Body of pancreas (tissue), 4 donors: ENCODE measurements at regions not wholly inside any gene's neighbourhood (a gene's known extent, or its start where the extent isn't known, plus 50 kb on each side); places are given as distances from the start of the nearest gene placed in this dataset.

Experiments
- ATAC-seq: fragments of 150-250 bp; one replicate; pipeline ENCODE4 v1.9.1; 2016
- DNase-seq, 4 donors: peaks; one replicate each; pipeline ENCODE4 v3.0.0-alpha.2; 2019
- H3K27ac ChIP-seq, 4 donors: fragments of 200-600 bp; sonication (generic); 1 replicate in 3 of 4; 2 replicates in 1 of 4; pipeline versions ENCODE4 v1.5.1 to v1.6.1; 2016 to 2019; ENCODE audit warnings: mild to moderate bottlenecking in 1 of 4, mixed read lengths in 1 of 4, moderate library complexity in 1 of 4
- H3K27me3 ChIP-seq, 2 donors: fragments of 200-600 bp; sonication (generic); one replicate each; pipeline ENCODE4 v1.6.0; 2016; ENCODE audit warnings: mild to moderate bottlenecking in 1 of 2
- H3K36me3 ChIP-seq, 2 donors: fragments of 200-600 bp; sonication (generic); replicated peaks in 1 of 2; 2 replicates each; pipeline ENCODE4 v1.5.1; 2016; ENCODE audit warnings: low read depth in 2 of 2; ENCODE audit not compliant: insufficient read depth in 1 of 2
- H3K4me1 ChIP-seq: fragments of 200-600 bp; sonication (generic); one replicate; pipeline ENCODE4 v1.6.0; 2016
- H3K4me3 ChIP-seq, 2 donors: fragments of 200-600 bp; sonication (generic); 1 replicate in 1 of 2; 2 replicates in 1 of 2; pipeline ENCODE4 v1.5.1; 2016 to 2019
- H3K9me3 ChIP-seq, 3 donors: fragments of 200-600 bp; sonication (generic); 1 replicate in 2 of 3; 2 replicates in 1 of 3; pipeline ENCODE4 v1.5.1; 2016
- CTCF ChIP-seq, 7 experiments: fragments of 450-650 bp in 4 of 7; fragments of 200-600 bp in 3 of 7; sonication (generic) in 3 of 7; IDR thresholded peaks; one replicate each; pipeline ENCODE4 v1.5.1; 2016 to 2019; ENCODE audit warnings: antibody characterized with exemption in 7 of 7
- POLR2A ChIP-seq, 3 donors: fragments of 450-650 bp; IDR thresholded peaks; one replicate each; pipeline ENCODE4 v1.6.1; 2016; ENCODE audit warnings: antibody characterized with exemption in 3 of 3, mild to moderate bottlenecking in 2 of 3
- whole genome bisulfite sequencing, 2 donors: methylation state at CpG; one replicate each; pipeline ENCODE4 v1.1.5; 2017; 5-methylcytosine and 5-hydroxymethylcytosine counted together
- intact Hi-C: fragments of 100-400 bp; cut with DNase I; formaldehyde crosslinking; loops from one replicate; pipeline ENCODE4 v1.15.1; 2023

DNA sequence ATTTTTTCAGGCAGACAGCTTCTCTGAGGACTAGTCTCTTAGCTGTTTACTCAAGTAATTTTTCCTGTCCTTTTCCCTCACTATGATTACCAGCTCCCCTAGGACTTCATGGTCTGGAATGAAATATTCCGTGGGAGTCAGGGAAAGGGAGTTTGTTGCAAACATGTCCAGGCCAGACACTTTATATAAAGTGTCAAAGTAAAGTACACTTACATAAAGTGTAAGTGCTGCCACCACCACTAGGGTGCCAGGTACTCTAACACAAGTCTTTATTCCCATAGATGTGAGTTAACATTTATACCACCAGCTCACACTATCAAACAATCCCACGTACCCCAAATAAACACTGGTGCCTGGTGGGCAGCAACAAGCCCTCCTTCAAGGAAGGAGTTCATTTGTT lies 179.8 kb downstream of the SNRPN start:
- Histone ChIP-seq H3K27ac (no peak overlapping the region), H3K27me3 (no peaks in the 10 kb centered on the region), H3K36me3 (no peaks in the 10 kb centered on the region), H3K4me1 (no peaks in the 10 kb centered on the region), H3K9me3 (peaks cover 0 to 3% (median 0%) of the 10 kb centered on the region in 3 donors), H3K4me3 (no peak overlapping the region)
- TF ChIP-seq POLR2A (IDR thresholded peaks at IDR 0.05) (no peak), CTCF (IDR thresholded peaks at IDR 0.05) (no peak)
- ATAC-seq (no peak), DNase-seq (no peak)
- intact Hi-C loops, result no loop called here
- WGBS, 2 donors, result 29 to 47% methylated on average over 2 of the region's 2 CpGs

GRCh38 chr15:25136119-25136518 lies 181.3 kb downstream of the SNRPN start:
- TF ChIP-seq CTCF (IDR thresholded peaks at IDR 0.05) (peak in 3 of 7 experiments; percentile 20 to 38 (median 24)), POLR2A (IDR thresholded peaks at IDR 0.05) (no peak)
- H3K9me3 ChIP-seq, result no peaks in the 10 kb centered on the region
- no peak for ATAC-seq
- intact Hi-C loops, result no loop called here
- H3K4me3 ChIP-seq, result no peak overlapping the region
- no peak overlapping the region for H3K27ac ChIP-seq
- peak in 2 of 4 donors; percentile 6 to 10 for DNase-seq
- no peaks in the 10 kb centered on the region for H3K27me3 ChIP-seq
- 71 to 73% methylated on average over 3 of the region's 3 CpGs for WGBS, 2 donors
- H3K36me3 ChIP-seq, result no peaks in the 10 kb centered on the region
- H3K4me1 ChIP-seq, result no peaks in the 10 kb centered on the region

- no peak overlapping the region for H3K4me3 ChIP-seq
- H3K27ac ChIP-seq, result no peak overlapping the region
- no peaks in the 10 kb centered on the region for H3K36me3 ChIP-seq
- WGBS, 2 donors, result 45 to 67% methylated on average over 5 of the region's 5 CpGs
- no peaks in the 10 kb centered on the region for H3K4me1 ChIP-seq
- intact Hi-C loops, result no loop called here
- no peak for DNase-seq
- H3K27me3 ChIP-seq, result no peaks in the 10 kb centered on the region
- ATAC-seq, result no peak
- H3K9me3 ChIP-seq, result no peaks in the 10 kb centered on the region
- TF ChIP-seq CTCF (IDR thresholded peaks at IDR 0.05) (no peak), POLR2A (IDR thresholded peaks at IDR 0.05) (no peak)
Observed at GRCh38 chr15:25137013-25137412, 182.2 kb downstream of the SNRPN start.

GRCh38 chr15:25169318-25169717 lies 214.5 kb downstream of the SNRPN start:
- 85 to 90% methylated on average over 15 of the region's 15 CpGs for WGBS, 2 donors
- intact Hi-C loops, result no loop called here
- H3K27ac ChIP-seq, result no peak overlapping the region
- no peaks in the 10 kb centered on the region for H3K4me1 ChIP-seq
- no peak overlapping the region for H3K4me3 ChIP-seq
- TF ChIP-seq POLR2A (IDR thresholded peaks at IDR 0.05), result no peak
- DNase-seq (peak in 2 of 4 donors; percentile 2 to 6), ATAC-seq (no peak)
- peaks cover 0 to 33% (median 0%) of the 10 kb centered on the region in 3 donors for H3K9me3 ChIP-seq
- no peaks in the 10 kb centered on the region for H3K27me3 ChIP-seq
- no peaks in the 10 kb centered on the region for H3K36me3 ChIP-seq

DNA sequence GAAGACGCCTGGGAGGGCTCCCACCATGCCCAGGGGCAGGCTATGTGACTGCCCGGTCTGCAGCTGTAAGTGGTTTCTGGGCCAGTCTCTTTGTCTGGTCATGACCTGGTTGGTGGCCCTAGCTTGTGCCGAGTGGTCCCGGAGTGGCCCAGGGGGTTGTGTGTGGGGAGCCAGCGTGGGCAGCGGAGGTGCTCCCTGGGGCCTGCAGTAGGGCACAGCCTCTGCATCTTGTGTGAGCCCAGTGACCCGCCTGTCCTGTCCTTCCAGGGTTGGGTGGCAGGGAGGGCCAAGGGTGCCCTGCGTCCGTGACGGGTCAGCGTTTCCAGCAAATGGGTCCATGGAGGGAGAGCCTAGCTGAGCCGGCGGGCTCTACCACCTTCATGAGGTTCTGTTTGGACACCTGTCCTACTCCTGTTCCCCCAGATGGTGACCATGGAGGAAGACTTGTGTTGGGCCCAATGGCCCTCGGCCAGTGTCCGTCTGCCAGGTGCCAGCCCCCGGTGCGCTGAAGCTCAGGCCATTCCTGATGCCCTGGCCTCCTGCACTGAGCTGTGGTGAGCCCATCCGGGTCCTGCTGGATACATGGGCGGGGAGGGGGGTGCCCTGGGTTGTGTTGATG lies 215.4 kb downstream of the SNRPN start:
- no peak overlapping the region for H3K4me3 ChIP-seq
- DNase-seq (peak in 3 of 4 donors; percentile 2 to 11 (median 3)), ATAC-seq (no peak)
- intact Hi-C loops, result no loop called here
- no peaks in the 10 kb centered on the region for H3K36me3 ChIP-seq
- H3K27ac ChIP-seq, result no peak overlapping the region
- no peaks in the 10 kb centered on the region for H3K27me3 ChIP-seq
- H3K4me1 ChIP-seq, result no peaks in the 10 kb centered on the region
- H3K9me3 ChIP-seq, result peaks cover 0 to 35% (median 0%) of the 10 kb centered on the region in 3 donors
- WGBS, 2 donors, result 73 to 90% methylated on average over 8 to 19 of the region's 19 CpGs
- TF ChIP-seq CTCF (IDR thresholded peaks at IDR 0.05) (no peak), POLR2A (IDR thresholded peaks at IDR 0.05) (no peak)
